Spleen (tissue), 11 donors: ENCODE measurements at regions not wholly inside any gene's neighbourhood (a gene's known extent, or its start where the extent isn't known, plus 50 kb on each side); places are given as distances from the start of the nearest gene placed in this dataset.
"Not testable (repeated sequence)": the region's sequence is repeated elsewhere in the genome, so short reads cannot be mapped to it uniquely, and the experiment has no call there.

ENCODE experiments used
- DNase-seq: peaks from one replicate; pipeline ENCODE4 v3.0.0-alpha.2; 2020
- H3K27ac ChIP-seq, 8 donors: fragments of 200-600 bp; sonication (generic) in 7 of 8; 1 replicate in 4 of 8; 2 replicates in 4 of 8; pipeline versions ENCODE4 v1.5.0 to v1.8.0; 2016 to 2021; ENCODE audit warnings: inconsistent platforms in 4 of 8, mild to moderate bottlenecking in 4 of 8, moderate library complexity in 1 of 8
- H3K27me3 ChIP-seq, 7 donors: fragments of 200-600 bp; sonication (generic) in 6 of 7; replicated peaks in 1 of 7; 1 replicate in 4 of 7; 2 replicates in 3 of 7; pipeline versions ENCODE4 v1.5.0 to v1.8.0; 2016 to 2021; ENCODE audit warnings: inconsistent platforms in 3 of 7, mild to moderate bottlenecking in 1 of 7
- H3K36me3 ChIP-seq, 6 donors: fragments of 200-600 bp; sonication (generic) in 5 of 6; 1 replicate in 4 of 6; 2 replicates in 2 of 6; pipeline versions ENCODE4 v1.5.0 to v1.8.0; 2016 to 2021; ENCODE audit warnings: inconsistent platforms in 2 of 6
- H3K4me1 ChIP-seq, 6 donors: fragments of 200-600 bp; sonication (generic) in 5 of 6; 1 replicate in 3 of 6; 2 replicates in 3 of 6; pipeline versions ENCODE4 v1.5.0 to v1.8.0; 2016 to 2021; ENCODE audit warnings: inconsistent platforms in 3 of 6
- H3K4me3 ChIP-seq, 8 donors: fragments of 200-600 bp; sonication (generic) in 7 of 8; 1 replicate in 4 of 8; 2 replicates in 4 of 8; pipeline versions ENCODE4 v1.5.0 to v1.8.0; 2016 to 2021; ENCODE audit warnings: inconsistent platforms in 4 of 8, mild to moderate bottlenecking in 4 of 8, moderate library complexity in 2 of 8
- H3K9me3 ChIP-seq, 8 donors: fragments of 200-600 bp; sonication (generic) in 7 of 8; 1 replicate in 4 of 8; 2 replicates in 4 of 8; pipeline versions ENCODE4 v1.5.0 to v1.8.0; 2016 to 2021; ENCODE audit warnings: inconsistent platforms in 4 of 8
- POLR2A ChIP-seq, 3 donors: fragments of 450-650 bp; IDR thresholded peaks; one replicate each; pipeline ENCODE4 v1.5.1; 2017; ENCODE audit warnings: antibody characterized with exemption in 3 of 3, mild to moderate bottlenecking in 1 of 3
- POLR2AphosphoS5 ChIP-seq, 3 donors: sonication (generic); formaldehyde crosslinking; IDR thresholded peaks; one replicate each; pipeline ENCODE4 v1.5.1; 2017; ENCODE audit warnings: antibody characterized with exemption in 3 of 3
- whole genome bisulfite sequencing, 5 donors: extraction: QIAGEN DNeasy Blood & Tissue Kit in 3 of 5; methylation state at CpG; one replicate each; pipeline versions ENCODE4 v1.1.5 to v1.1.7; 2013 to 2018; 5-methylcytosine and 5-hydroxymethylcytosine counted together
- intact Hi-C: fragments of 100-400 bp; cut with DNase I; formaldehyde crosslinking; loops from one replicate; pipeline ENCODE4 v1.15.0; 2023; ENCODE audit warnings: low total_unique reads
- TF ChIP-seq, protein P1 (sequence below), 11 experiments: fragments of 200-600 bp in 7 of 11; fragments of 450-650 bp in 4 of 11; sonication (generic) in 4 of 11; IDR thresholded peaks in 8 of 11; conservative IDR thresholded peaks in 3 of 11; 1 replicate in 7 of 11; 2 replicates in 4 of 11; pipeline versions ENCODE4 v1.4.0 to v1.8.0; 2016 to 2021; ENCODE audit warnings: antibody characterized with exemption in 11 of 11, inconsistent platforms in 4 of 11, mild to moderate bottlenecking in 1 of 11
- donor health status: healthy with polysubstance abuse.
- donor health status: DM: no; HTN: no; CAD: no; lungs with moderate emphysema.
- donor health status: DM: no; HTN: no; CAD: no.
- donor health status: Bipolar disorder and iron deficiency.
- donor health status: healthy.
- donor health status: DM: no; HTN: no; CAD: no.
- donor health status: DM: yes; HTN: yes; CAD: no.

DNA sequence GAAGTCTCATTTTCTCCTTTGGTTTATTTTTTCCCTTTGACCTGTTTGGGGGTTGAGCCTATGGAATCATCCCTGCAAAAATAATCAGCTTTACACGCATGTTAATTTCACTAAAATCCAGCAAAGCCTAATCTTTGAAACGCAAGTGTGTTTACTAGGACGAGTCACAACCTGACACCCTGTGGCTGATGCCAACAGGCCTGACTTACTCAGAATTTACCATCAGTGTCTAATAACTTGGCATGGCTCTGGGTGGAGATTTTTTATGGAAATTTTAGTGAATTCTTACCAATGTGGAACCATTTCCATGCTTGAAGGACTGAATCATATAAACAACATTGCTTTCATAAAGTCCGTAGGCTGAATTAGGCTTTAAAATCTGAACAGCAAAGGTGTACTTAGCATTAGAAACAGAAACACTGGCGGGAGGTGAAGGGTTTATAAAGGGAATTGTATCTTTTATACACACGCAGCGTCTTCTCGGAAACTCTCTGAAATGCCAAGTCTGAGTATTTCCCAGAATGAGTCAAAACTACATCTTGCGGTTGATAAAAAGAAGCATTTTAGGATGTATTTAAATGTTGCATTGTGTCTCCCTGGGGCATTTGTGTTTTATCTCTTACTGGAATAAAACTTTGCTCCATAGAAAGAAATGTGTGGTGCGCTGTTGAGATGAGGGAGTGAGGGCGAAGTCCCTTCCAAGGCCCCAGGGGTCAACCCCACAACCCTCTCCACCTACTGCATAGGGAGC is 81.2 kb downstream of the DACT2 start:
- no peak overlapping the region for H3K4me3 ChIP-seq
- TF ChIP-seq POLR2AphosphoS5 (IDR thresholded peaks at IDR 0.05) (no peak), POLR2A (IDR thresholded peaks at IDR 0.05) (no peak)
- TF ChIP-seq, protein P1, sequence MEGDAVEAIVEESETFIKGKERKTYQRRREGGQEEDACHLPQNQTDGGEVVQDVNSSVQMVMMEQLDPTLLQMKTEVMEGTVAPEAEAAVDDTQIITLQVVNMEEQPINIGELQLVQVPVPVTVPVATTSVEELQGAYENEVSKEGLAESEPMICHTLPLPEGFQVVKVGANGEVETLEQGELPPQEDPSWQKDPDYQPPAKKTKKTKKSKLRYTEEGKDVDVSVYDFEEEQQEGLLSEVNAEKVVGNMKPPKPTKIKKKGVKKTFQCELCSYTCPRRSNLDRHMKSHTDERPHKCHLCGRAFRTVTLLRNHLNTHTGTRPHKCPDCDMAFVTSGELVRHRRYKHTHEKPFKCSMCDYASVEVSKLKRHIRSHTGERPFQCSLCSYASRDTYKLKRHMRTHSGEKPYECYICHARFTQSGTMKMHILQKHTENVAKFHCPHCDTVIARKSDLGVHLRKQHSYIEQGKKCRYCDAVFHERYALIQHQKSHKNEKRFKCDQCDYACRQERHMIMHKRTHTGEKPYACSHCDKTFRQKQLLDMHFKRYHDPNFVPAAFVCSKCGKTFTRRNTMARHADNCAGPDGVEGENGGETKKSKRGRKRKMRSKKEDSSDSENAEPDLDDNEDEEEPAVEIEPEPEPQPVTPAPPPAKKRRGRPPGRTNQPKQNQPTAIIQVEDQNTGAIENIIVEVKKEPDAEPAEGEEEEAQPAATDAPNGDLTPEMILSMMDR (IDR thresholded peaks at IDR 0.05 in 8 of 11, conservative IDR thresholded peaks at IDR 0.05 in 3 of 11): no peak
- no peak overlapping the region for H3K27ac ChIP-seq
- no peaks in the 10 kb centered on the region for H3K4me1 ChIP-seq
- 87 to 96% (median 91%) methylated on average over 11 of the region's 11 CpGs for WGBS, 5 donors
- H3K36me3 ChIP-seq: no peaks in the 10 kb centered on the region
- no peaks in the 10 kb centered on the region for H3K9me3 ChIP-seq
- DNase-seq: no peak
- intact Hi-C loops: no loop called here
- H3K27me3 ChIP-seq: peaks cover 0 to 3% (median 0%) of the 10 kb centered on the region in 7 donors

GRCh38 chr6:168233875-168234213 is 85.7 kb downstream of the DACT2 start:
- H3K36me3 ChIP-seq, H3K4me3 ChIP-seq, H3K9me3 ChIP-seq, H3K4me1 ChIP-seq, H3K27ac ChIP-seq, intact Hi-C loops, DNase-seq: not testable (repeated sequence)
- H3K27me3 ChIP-seq: peaks cover 0 to 31% (median 0%) of the 10 kb centered on the region in 7 donors
- 46 to 95% (median 81%) methylated on average over 2 to 7 of the region's 7 CpGs for WGBS, 5 donors

DNA sequence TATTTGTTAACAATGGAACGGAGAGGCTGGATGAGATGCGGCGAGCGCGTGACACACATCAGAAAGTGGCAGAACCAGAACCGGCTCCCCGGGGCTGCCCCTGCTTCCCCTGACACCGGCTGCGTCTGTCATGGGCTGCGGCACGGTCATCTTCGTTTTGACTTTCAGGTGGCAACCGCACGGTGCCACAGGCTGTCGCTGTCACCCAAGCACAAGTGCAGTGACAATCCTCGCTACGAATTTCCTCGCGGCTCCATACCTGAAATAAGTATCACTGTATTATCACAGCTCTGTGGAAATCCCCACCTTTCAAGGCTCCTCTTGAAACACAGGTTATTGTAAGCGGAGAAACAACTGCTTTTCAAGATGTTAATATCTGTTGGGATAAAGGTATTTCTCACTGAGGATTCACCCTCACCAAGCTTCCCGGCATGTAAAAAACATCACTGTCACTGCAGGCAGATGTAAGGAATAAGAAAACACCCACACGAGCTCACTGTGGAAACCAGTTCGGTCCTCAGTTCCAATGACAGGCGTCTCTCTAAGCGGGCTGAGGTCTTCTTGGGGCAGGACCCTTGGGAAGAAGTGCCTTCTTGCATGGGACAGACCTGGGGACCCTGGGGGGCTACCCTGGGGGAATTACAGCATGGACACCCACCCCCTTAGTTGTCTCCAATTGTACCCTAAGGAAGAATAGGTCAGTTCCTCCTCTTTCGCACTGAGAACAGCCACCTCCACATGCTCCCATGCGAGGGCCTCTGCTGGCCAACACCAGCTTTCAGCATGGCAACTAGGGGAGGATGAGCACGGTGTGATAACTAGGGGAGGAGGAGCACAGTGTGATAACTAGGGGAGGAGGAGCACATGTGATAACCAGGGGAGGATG is 86.3 kb downstream of the DACT2 start:
- Histone ChIP-seq H3K9me3 (no peaks in the 10 kb centered on the region), H3K27me3 (peaks cover 0 to 37% (median 0%) of the 10 kb centered on the region in 7 donors), H3K4me1 (no peaks in the 10 kb centered on the region), H3K36me3 (no peaks in the 10 kb centered on the region), H3K4me3 (no peak overlapping the region), H3K27ac (no peak overlapping the region)
- intact Hi-C loops: no loop called here
- 78 to 88% (median 85%) methylated on average over 28 of the region's 28 CpGs for WGBS, 5 donors
- TF ChIP-seq POLR2AphosphoS5 (IDR thresholded peaks at IDR 0.05) (no peak), POLR2A (IDR thresholded peaks at IDR 0.05) (no peak)
- TF ChIP-seq, protein P1 (IDR thresholded peaks at IDR 0.05 in 8 of 11, conservative IDR thresholded peaks at IDR 0.05 in 3 of 11): no peak
- DNase-seq: no peak

- no peak for TF ChIP-seq POLR2A (IDR thresholded peaks at IDR 0.05)
- TF ChIP-seq, protein P1 (IDR thresholded peaks at IDR 0.05 in 8 of 11, conservative IDR thresholded peaks at IDR 0.05 in 3 of 11): no peak
- TF ChIP-seq POLR2AphosphoS5 (IDR thresholded peaks at IDR 0.05): no peak
- 34 to 51% (median 40%) methylated on average over 10 to 11 of the region's 11 CpGs for WGBS, 5 donors
- DNase-seq: no peak
- Histone ChIP-seq H3K27ac (no peak overlapping the region), H3K4me3 (no peak overlapping the region), H3K4me1 (no peaks in the 10 kb centered on the region), H3K36me3 (no peaks in the 10 kb centered on the region), H3K27me3 (peaks cover 0 to 44% (median 0%) of the 10 kb centered on the region in 7 donors), H3K9me3 (no peaks in the 10 kb centered on the region)
- intact Hi-C loops: no loop called here
Observed at GRCh38 chr6:168232528-168232927, 87.0 kb downstream of the DACT2 start.
